Fibroblast of skin of right biceps (primary cell): ENCODE measurements at regions not wholly inside any gene's neighbourhood (a gene's known extent, or its start where the extent isn't known, plus 50 kb on each side); places are given as distances from the start of the nearest gene placed in this dataset.

Experiments
- DNase-seq: peaks from one replicate; pipeline ENCODE4 v3.0.0-alpha.2; 2013

DNA sequence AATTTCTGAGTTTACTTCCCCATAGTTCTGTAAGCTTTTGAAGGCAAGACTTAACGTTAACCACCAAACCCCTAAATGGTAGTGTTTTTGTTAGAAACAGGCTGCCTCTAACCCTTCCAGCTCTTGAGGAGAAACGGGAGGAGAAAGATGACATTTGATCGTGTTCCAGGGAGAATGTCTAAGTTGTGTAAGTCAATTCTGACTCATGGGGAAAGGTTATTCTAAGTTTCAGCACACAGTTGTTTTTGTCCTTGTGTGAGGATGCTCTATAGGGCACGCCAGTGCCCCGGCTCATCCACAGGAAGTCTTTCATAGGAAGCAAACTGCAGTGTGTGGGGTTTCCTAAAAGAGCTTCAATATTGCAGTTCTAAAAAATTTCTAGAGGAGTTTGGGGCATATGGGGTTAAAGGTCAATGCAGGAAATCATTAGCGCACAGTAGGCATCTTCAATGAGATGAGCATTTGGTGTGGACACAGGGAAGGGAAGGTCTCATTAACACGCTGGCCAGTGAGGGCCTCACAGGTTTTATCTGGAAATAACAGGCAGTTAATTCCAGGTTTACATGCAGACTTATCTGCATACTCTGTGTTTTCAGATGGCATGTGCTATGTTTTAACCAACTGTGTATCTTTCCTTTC is 638.2 kb upstream of the IGFBP3 start:
- DNase-seq, result peak; percentile 92

DNA sequence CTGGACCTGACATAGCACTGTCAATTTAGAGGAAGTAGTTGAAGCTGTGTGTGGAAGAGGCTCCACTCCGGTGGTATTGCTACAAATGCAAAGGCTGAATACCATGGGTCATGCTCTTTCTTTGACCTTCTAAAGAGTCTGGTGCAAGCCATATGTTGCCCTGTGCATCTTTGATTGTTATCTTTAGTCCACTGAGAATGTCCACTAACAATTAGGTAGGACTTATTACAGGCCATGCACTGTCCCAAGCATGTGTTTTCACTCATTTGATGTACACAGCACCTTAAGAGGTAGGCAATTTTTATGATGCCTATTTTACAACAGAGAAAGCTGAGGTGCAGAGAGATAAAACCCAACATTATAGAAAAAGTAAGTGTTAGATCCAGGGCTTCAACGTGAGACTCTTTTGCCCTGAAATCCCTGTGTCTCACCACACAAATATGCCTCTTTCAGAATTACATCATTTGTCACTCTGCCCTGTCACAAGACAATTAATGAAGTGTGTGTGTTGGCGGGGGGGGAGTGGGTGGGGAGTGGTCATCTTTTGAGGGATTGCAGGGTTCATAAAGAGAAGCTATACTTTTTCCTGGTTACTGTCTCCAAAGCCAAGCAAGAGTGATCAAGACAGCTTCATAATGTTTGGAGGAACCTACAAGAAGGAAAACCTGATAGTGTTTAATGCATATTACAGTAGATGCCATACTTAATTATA is 637.6 kb upstream of the IGFBP3 start:
- peak; percentile 89 for DNase-seq

DNA sequence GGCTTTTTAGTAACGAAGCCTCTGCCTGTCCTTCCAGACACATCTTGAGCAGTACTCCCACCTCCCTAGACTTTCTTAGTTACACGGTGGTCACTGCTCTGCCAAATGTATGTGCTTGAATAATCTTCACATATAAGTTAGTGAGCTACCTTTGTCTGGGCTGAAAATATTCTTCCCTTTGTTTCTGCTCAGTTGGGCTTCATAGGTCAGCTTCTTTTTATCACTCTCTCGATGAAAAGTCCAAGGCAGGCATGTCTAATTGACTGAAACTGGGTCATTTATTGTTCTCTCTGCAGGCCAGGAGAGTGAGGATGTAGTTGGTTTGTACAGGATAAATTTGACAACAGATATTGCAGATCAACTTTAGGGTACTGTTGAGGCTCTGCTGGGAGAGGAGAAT is 636.7 kb upstream of the IGFBP3 start:
- no peak for DNase-seq

DNA sequence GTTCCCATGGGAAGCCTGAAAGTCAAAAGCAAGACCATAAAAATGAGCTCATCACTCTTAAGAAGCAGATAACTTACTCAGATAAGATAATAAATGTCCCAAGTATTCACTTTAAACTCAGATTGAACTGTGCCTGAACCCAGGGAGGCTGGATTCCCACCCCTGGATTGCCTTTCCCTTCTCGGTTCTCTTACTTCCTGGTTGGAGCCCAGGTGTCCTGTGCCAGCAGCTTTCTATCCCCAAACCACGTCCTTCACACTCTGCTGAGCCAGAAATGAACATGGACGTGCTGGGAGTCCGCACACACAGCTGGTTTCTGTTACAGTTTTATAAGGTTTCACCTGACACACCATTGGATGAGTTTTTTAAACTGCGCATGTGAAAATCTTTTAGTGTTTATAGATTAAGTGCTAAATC is 636.2 kb upstream of the IGFBP3 start:
- peak; percentile 42 for DNase-seq

DNA sequence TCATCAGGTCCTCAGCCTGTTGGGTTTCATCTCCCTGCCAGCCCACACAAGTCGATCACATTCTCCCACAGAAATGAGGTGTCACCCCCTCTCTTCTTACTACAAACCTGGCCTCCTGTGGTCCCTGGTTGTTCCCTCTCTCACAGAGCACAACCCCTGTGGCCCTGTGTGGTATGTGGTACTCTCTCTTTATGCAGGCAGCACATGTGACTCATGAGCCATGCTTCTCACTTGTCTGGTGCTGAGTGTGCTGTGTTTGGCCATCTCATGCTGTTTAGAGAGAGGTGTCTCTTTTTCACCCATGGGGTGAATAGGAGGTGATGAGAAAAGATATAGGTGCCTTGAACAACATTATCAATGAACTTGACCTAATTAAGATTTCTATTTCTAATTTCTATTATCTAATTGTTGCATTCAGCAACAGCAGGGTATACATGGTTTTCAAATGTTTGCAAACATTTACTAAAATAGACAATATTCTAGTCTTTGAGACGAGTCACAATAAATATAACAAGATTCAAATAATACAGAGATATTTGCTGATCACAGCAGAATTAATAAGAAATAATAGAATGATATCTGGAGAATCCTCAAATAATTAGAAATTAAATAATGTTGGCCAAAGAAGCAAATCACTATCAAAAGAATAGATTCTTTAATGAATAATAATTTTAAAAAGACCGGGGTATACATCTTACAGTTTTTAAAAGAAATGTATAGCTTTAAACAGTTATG is 633.8 kb upstream of the IGFBP3 start:
- DNase-seq, result peak; percentile 80

DNA sequence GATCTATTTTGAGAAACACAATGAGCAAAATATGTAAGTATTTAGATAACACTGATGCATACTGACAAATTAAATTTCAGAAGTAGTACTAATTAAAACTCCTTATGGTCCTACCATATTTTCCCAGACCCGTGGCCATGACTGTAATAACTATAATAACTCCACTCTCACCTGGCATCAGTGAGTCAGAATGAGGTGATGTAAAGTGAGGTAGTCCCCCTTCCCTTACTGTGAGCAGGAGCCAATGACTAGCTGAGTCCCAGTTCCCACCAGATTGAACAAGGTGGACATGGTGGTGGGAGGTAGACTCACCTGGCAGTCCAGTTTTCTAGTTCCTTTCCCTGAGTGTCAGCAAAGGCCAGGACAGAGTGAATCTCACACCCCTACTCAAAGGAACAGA is 630.5 kb upstream of the IGFBP3 start:
- DNase-seq, result no peak

DNA sequence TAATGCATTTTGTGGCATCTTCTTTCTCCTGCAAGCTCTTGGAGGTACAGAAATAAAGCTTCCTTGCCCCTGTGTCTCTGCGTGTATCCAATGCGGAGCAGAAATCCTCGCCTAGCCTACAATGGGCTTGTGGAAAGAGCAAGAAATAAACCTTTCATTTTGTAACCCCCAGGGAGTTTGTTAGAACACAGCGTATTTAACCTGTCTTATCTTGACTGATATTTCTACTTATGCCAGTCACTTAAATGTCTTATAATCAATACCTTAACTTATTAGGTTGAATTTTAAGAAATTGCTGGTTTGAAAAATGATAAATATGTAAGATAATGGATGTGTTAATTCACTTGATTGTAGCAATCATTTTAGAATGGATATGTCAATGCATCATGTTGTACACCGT is 629.8 kb upstream of the IGFBP3 start:
- no peak for DNase-seq

DNA sequence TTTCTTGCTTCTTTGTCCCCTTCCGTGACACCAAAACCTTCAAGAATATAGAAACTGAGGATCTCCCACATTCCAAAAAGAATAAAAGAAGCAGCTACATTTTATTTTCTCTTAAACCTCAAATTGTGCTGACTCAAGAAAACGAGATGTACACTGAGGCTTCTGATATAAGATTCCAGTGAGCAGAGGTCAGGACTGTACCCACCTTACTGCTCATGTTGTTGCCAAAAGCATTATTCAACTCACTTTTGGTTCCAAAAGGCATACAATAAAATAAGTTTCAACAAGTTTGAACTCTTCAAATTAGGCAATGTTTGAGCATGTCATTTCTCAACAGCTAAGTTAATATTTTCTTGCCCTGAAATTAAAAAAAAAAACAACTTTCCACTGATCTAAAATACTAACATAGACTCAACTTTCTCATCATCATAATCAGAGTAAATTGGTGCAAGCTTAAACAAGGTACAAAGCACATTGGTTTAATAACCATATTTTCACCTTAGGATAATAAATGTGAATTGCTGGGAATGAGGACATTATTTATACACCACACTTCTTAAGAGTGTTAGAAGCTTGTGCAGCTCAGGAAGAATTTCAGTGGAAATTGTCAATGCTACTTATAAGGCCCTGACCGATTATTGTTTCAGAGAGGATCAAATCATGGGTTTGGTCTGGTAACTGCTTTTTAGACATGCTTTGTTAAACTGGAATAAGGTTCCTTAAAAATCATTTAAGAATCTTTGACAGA is 629.0 kb upstream of the IGFBP3 start:
- no peak for DNase-seq

DNA sequence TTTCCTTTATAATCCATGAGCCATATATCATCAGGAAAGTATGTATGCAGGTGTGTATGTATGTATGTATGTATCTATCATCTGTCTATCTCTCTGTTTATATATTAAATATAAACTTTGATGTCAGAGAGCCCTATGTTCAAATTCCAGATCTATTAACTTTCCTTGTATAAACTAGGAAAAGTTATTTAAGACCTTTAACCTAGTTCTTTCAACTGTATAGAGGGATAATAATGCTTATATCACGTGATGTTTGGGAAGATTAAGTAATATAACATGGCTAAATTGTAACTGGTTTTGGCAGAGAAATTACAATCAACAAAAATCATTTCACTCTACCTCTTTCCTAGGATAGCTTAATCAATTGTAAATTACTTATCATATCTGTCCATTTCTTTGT is 628.3 kb upstream of the IGFBP3 start:
- DNase-seq, result no peak

DNA sequence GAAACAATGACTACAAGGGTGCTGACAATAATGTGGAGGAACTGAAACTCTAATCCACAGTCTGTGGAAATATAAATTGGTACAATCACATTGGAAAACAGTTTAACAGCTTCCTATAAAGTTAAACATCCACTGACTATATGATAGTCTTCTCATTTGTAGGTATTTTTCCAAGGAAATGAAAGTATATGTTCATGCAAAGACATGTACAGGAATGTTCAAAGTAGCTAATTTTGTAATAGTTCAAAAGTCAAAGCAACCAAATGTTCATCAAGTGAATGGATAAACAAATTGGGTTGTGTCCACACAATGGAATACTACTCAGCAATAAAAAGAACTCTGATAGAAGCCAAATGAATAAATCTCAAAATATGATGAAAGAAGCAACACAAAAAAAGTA is 626.0 kb upstream of the IGFBP3 start:
- no peak for DNase-seq

DNA sequence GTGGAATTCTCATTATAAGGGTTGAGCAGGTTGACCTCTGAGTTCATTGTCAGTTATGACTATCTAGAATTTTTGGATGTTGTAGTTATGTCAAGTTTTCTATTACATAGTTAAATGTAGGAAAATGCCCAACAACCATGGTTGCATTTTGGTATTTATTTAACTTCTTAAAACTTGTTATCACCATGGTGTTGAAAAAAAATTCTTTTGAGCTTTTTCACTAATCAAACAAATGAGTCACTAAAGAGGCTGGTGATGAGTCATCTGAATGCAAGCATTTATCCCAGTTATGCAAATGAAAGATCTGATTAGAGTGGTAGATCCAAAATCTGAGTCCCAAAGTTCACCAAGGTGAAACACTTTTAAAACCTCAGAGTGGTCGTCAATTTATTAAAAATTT is 624.7 kb upstream of the IGFBP3 start:
- DNase-seq, result peak; percentile 91

DNA sequence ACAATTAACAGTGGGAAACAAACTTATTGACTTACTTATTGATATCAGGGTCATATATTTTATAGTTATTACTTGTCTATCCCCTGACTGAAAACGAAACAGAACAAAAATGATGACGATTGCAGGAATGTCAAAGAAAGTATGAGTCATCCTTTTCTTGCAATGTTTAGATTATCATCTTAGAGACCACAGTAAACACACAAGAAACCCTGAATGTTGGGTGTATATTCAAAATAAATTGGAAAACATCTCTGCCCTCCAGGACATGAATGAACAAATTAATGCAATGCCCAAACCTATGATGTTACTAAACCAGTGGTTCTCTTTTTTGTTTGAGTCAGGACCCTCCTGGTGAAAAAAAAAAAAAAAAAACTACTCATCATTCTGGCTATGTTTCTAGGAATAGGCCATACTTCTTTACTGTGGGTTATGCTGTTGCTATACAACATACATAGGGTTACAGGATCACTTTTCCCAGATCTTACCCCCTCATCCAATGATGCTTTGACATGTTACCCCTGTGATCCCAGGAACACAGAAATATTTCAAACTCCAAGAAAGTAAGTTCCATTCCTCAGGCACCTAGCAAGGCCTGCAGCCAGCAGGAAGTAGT is 623.4 kb upstream of the IGFBP3 start:
- peak; percentile 80 for DNase-seq

DNA sequence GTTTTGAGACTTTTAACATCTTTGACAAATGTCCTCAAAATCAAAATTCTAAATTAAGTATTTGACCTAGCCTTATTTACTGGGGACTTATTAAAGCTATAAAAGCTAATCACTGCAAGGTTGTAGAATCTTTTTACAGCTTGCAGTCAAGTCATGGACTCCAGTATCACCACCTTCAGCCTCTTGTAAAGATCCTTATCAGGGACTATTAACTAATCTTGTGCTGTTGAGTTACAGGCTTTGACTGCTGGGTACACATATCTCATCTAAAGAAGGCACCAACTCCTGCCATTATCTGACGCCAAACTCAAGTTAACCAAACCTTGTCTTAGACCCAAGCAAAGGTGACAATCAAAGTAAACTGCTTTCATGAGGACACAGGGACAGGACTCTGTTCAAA is 621.0 kb upstream of the IGFBP3 start:
- no peak for DNase-seq

DNA sequence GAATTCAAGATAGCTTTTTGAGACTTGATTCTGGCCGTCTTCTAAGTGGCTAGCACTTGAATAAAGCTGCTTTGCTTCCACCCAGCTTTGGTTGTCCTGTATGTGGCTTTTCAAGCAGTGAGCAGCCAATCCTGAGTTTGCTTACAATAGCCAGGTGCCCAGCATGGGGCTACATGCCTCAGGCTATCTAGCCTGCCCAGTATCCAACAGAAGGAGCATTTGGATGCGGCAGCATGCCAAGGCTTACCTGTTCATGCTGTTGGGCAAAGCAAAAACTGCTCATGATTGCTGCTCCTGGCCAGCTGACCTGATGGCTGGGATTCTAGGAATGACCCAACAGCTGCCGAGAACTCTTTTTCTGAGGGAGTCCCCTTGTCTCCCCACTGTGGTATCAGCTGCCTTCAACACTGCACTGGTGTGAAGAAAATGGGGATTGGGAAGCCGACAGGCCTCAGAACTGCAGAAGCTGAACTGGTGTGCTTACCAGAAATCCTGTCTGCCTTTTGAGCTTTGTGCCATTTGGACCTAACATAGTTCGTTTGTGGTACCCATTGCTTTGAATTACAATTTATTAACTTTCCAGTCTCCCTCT is 618.9 kb upstream of the IGFBP3 start:
- no peak for DNase-seq

DNA sequence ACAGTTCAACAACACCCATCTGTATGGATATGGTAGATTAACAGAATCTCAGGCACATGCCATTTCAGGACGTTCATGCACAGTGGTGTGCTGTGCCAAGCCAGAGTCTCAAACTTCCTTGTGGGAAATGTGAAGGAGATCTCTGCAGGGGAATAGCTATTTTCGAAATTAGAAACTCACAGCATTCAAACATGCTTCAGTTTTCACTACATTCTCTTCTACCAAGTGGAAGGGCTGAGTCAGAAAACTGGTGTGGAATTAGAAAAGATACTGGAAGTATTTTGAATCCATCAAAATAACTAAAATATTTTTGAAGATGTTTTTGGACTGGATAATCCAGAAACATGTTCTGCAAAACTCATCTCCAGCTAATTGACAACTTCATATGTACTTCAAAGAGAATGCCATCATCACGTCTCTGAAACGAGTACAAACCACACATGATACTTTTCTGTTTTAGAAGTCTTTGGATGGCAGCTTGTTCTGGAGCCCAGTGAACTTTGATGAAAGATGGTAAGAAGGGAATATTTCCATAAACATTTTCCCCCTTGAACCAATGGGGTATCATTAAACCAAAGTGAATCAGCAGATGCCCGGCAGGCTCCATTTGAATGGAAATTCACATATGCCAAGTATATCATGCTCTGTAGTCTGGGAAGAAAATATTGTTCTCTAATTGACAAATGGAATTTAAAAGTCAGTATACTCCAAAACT is 616.3 kb upstream of the IGFBP3 start:
- DNase-seq, result peak; percentile 60

DNA sequence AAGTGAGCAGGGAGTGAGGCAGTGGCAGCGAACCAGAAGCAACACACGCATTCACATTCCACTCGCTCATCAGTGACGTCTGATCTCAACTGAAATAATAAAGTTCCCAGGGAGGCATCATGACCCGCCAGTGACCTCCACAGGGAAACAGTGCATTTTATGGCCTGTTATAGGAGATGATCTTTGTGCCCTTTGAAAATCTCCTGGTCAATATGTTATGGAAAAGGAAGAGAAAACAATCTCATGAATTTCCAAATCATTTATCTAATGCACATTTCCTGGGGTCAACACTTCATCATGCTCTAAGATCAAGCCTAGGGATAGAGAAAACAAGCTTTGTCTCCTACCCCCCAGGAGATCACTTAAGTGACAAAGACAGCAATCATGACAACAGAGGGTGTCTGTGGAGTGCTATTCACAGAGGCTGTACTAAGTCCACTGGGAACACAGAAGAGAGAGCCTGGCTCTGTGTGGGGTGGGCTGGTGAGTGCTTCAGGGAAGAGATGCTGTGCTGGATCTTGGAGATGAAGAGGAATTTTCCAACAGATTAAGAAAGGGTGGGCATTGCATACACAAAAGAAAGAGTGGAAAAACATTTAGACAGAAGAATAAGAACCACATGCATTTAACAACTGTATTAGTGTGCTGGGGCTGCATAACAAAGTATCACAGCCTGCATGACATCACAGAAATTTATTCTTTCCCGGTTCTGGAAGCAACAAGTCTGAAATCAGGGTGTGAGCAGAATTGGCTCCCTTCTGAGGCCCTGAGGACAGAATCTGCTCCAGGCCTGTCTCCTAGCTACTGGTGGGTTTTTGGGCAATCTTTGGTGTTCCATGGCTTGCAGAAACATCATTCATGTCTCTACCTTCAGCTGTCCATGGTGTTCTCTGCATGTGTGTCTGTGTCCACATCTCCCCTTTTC is 613.9 kb upstream of the IGFBP3 start:
- DNase-seq, result peak; percentile 88

DNA sequence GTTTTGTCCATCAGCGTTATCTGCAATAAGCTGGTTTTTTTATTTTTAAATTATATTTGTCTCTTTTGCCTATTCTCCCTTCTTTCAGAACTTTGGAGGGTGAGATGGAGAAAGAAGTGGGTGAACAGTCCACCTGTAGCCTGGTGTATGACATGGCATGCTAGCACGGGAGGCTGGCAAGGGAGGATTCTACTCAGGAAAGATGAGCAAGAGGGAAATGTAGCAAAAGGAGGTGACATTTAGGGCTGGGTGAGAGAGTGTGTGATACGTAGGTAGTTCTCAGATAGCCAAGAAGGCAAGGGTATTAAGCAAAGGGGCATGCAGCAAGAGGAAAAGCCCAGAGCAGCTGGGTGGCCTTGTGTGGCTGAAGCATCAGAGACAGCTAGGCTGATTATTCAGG is 612.9 kb upstream of the IGFBP3 start:
- no peak for DNase-seq

DNA sequence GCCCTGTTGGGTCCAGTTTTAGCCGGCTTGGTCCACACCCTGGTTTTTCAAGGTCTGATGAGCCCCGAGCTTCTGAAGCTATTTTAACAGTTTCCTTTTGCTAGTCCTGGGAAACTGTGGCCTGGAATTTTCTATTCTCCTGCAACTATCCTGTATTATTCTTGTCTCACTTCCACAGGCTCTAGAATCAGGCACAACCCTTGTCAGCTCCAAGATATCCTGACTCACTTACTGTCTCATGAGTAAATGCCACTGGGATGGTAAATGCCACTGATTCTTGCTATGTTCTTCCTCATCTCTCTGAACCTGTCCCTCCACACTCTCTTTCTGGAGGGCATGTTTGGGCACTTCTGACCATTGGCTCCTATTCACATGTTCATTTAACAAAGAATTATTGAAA is 611.5 kb upstream of the IGFBP3 start:
- no peak for DNase-seq

DNA sequence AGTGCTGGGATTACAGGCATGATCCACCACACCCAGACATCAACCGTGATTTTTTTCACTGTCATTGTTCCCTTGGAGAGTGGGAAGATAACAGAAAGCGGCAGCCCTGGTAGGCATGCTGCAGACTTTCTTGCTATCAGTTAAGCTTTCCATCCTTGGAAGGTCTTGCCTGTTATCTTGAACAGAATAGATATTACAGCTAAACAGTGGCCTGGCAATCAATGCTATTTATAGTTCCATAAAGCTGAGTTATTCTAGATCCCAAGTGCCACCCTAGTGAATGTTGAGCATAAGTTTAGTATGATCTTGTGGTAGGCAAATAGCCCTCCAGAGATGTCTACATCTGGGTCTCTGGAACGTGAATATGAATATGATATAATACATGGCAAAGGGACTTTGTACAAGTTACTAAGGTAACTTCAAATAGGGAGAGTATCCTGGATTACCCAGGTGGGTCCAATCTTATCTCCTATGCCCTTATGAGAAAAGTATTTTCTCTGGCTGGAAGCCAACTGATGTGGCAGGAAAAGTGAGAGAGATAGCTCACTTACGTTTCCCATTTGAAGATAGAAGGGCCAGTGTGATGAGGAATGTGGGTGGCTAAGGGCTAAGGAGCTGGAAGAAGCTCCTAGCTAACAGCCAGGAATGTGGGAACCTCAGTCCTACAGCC is 609.1 kb upstream of the IGFBP3 start:
- DNase-seq, result no peak

DNA sequence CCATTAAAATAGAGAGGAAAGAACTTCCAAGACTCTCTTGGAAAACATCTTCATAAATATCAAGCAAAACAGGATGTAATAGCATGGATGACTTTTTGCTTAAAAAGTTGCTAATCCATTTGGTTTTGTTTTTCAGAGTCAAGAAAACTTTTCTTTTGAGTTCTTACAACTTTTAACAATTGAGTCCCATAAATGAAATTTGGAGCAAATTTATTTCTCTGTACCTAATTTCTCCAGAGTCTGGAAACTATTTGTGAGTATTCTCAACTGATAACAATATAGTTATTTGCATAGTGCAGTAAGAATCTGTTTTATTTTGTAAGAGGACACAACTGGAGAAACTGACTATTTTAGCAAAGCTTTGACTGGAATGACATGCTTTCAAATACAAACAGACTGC is 606.3 kb upstream of the IGFBP3 start:
- no peak for DNase-seq
